ENCODE measurements at regions not wholly inside any gene's neighbourhood (a gene's known extent, or its start where the extent isn't known, plus 50 kb on each side); places are given as distances from the start of the nearest gene placed in this dataset.
"Not testable (repeated sequence)": the region's sequence is repeated elsewhere in the genome, so short reads cannot be mapped to it uniquely, and the experiment has no call there.

DNA sequence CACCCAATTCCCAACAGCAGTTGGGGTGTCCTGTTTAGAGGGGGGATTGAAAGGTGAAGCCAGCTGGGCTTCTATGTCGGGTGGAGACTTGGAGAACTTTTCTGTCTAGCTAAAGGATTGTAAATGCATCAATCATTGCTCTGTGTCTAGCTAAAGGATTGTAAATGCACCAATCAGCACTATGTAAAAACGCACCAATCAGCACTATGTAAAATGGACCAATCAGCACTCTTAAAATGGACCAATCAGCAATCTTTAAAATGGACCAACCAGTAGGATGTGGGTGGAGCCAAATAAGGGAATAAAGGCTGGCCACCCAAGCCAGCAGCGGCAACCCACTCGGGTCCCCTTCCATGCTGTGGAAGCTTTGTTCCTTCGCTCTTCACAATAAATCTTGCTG lies 1518.6 kb upstream of the RAG2 start:
- TF ChIP-seq EZH2phosphoT487 (IDR thresholded peaks at IDR 0.05; ENCODE audit: insufficient read depth, low read depth); EZH2 (IDR thresholded peaks at IDR 0.05; ENCODE audit: insufficient read depth, poor library complexity, severe bottlenecking): not testable (repeated sequence)

All from GM23248 (cell line).